GM12892 (cell line): ENCODE measurements at regions not wholly inside any gene's neighbourhood (a gene's known extent, or its start where the extent isn't known, plus 50 kb on each side); places are given as distances from the start of the nearest gene placed in this dataset.

ENCODE experiments used
- DNase-seq: peaks from one replicate; pipeline ENCODE4 v3.0.0; 2011; ENCODE audit not compliant: insufficient read length
- FAIRE-seq: peaks from 2 replicates; lab custom pipeline; 2011; peaks lifted over from hg19 to GRCh38; lab: Jason Lieb, UNC
- POLR2A ChIP-seq: IDR thresholded peaks from 2 replicates; pipeline ENCODE4 v1.6.1; 2011; ENCODE audit warnings: low read depth, low read length, control low read depth
- POLR2AphosphoS5 ChIP-seq: IDR thresholded peaks from 2 replicates; pipeline ENCODE4 v1.6.1; 2011; ENCODE audit warnings: low read depth, low read length, control low read depth
- TAF1 ChIP-seq: IDR thresholded peaks from 2 replicates; pipeline ENCODE4 v1.6.1; 2011; ENCODE audit warnings: low read depth, mild to moderate bottlenecking, control low read depth, low read length, borderline replicate concordance

DNA sequence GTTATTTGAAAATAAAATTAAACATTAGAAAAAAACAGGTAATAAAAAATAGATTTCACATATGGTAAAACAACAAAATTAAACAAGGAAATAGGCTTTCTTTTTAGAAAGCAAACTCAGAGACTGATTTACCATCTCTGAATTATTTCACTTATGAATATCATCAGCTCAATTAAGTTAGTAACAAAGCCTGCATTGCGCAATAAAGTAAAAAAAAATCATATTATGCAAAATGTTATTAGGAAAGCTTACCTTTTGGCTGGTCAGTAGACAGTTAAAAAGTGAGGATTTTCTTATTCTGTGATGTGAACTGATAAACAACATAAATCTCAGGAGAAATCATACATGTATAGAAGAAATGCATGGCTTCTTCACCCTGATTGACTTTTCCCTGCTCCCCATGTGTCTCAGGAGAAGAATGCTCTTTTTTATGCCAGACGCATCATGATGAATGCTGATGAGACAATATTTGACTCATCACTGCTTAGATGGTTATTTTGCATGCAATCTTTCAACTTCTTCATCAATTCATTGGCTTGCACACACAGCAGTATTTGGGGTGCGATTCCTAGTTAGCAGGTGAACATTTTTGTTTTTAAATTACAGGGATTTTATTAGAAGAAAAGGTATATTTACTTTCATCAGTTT, 124.5 kb upstream of the USP15 start:
- FAIRE-seq = no peak
- TF ChIP-seq POLR2A (no peak), POLR2AphosphoS5 (no peak), TAF1 (no peak)
- DNase-seq = no peak

DNA sequence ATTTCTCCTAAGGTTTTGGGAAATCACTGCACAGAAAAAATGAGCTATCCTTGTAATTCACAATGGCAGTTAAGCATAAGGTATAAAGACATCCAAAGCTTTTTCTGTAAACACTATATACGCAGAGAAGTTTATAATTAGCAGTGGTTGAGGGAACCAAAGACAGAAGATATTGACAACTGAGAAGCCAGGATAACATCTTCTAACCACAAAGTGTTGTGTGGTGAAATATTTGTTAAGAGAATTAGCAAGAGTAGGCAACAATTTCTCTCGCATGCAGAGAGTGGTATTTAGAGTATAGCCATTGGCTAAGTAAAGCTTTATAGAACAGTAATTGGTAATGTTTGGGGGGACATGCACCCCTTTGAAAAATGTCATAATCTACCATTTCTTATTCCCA, 123.7 kb upstream of the USP15 start:
- DNase-seq = no peak
- no peak for FAIRE-seq
- TF ChIP-seq POLR2A (no peak), TAF1 (no peak), POLR2AphosphoS5 (no peak)

DNA sequence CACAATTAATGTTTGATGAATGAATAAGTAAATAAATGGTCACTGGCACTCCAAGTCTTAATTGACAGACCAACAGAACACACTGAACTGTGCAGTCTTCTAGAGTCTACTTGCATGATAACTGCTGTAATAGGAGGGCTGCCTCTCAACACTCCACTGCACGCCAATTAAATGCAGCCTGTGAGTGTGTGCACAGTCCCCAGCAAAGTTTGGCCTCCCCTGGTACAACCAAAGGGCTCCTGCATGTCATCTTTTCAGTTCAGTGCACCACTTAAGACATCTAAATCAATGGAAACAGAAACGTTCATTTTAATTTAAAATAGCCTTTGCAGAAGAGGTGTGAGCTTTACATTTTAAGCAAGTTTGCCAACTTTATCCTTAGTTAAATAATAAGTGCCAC, 121.7 kb upstream of the USP15 start:
- TF ChIP-seq TAF1 (no peak), POLR2AphosphoS5 (no peak), POLR2A (no peak)
- DNase-seq = no peak
- FAIRE-seq = no peak

DNA sequence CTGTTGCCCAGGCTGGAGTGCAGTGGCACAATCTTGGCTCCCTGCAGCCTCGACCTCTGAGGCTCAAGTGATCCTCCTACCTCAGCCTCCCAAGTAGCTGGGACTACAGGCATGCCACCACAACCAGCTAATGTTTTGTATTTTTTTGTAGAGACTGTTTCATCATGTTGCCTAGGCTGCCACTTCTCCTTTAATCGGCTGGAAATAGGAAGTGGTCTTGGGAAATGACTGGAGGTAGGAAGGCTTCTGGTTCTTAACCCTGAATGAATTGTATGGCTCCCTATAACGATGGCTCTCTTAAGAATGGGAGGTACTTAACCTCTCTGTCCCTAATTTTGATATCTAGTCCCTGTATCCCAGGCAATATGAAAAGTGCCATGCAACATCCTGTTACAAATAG, 113.9 kb upstream of the USP15 start:
- no peak for TF ChIP-seq TAF1
- no peak for TF ChIP-seq POLR2AphosphoS5
- no peak for TF ChIP-seq POLR2A
- DNase-seq (no peak), FAIRE-seq (no peak)

DNA sequence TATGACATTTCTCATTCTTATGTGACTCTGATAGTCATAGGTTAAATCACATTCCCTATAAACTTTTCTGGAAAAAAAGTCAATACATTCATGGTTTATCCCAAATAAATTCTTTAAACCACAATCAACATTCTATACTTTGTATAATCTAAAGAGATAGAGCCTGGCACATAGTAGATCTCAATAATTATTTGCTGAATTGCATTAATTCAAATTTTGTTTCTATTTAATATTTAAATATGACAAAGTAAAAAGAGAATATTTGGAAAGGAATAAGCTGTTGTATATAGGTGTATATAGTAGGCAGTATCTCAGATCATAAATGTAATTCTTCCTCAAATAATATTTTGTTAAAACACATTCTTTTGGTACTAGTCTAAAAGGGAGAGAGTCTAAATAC, 102.2 kb upstream of the USP15 start:
- DNase-seq (no peak), FAIRE-seq (no peak)
- TF ChIP-seq TAF1 = no peak
- TF ChIP-seq POLR2AphosphoS5 = no peak

DNA sequence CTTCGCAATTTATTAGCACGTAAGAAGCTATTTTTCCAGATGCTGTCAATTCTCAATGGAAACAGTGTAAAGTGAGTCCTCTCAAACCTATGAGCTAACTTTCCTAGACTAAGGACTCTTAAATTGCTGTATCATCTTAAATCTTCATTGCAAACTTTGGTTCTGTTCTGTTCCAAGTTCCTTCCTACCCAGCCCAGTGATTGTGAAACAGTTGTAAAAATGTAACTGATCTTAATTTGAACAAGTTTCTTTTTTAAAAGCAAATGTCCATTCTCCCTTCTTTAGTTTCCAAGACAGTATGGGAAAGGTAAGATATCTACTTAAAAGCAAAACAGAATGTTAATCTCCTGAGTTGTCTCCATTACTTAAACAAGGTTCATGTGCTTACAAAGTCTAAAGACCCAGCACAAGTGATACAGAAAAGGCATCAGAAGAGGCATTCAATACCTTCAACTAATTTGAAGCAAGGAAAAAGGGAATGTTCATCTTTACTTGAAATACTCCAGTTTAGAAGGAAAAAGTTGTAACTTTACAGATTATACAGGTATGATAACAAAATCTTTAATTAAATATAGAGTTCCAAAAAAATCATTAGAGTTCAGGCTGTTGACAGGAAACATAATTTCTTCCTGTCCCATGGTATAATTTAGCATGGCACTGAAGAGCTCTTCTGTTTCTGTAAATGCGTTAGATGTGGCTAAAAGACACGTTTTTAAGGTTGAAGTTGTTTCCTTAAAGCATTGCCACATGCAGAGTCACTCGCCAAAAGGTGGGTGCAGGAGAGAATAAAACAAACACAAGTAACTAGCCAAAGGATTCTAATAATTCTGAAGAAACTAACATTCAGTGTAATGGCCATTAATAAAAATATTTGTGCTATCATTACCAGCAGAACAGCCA, 101.5 kb upstream of the USP15 start:
- no peak for TF ChIP-seq POLR2AphosphoS5
- TF ChIP-seq POLR2A = no peak
- no peak for TF ChIP-seq TAF1
- FAIRE-seq (no peak), DNase-seq (no peak)

DNA sequence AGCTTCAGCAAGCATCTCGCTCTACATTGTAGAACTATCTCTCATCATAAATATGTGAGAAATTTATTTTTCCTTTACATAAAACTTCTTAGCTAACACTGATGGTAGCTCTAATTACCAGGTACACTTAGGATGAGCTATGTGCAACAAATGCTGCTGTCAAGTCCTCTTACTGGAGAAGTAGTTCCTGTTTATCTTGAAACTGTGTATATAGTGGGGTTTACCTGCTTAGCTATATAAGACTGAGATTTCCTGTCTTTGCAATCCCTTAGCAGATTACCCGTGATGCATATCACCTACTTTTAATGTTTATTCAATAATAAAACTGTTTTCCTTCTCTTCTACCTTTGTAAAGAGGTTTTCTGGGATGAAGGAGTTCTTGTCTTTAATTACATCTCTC, 98.0 kb upstream of the USP15 start:
- FAIRE-seq (no peak), DNase-seq (no peak)
- TF ChIP-seq POLR2A = no peak
- TF ChIP-seq POLR2AphosphoS5 = no peak

DNA sequence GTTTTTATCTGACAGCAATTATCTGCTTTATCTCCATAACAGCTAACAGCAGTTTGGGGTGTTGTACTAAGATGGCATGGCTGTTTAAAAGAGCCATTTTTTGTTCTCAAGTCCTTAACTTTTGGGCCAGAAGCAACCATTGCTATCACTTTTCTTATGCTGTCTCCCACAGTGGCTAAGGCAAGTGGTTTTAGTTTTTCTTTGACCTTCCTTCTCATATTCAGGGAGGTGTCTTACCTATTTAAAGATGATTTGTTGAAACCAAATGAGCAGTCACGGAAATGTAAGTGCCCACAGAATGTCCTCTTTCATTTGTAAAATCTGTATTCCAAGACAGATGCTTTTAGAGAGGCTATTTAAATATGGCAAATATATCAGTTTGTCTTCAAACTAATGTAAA, 96.8 kb upstream of the USP15 start:
- no peak for FAIRE-seq
- TF ChIP-seq POLR2A (no peak), TAF1 (no peak), POLR2AphosphoS5 (no peak)

DNA sequence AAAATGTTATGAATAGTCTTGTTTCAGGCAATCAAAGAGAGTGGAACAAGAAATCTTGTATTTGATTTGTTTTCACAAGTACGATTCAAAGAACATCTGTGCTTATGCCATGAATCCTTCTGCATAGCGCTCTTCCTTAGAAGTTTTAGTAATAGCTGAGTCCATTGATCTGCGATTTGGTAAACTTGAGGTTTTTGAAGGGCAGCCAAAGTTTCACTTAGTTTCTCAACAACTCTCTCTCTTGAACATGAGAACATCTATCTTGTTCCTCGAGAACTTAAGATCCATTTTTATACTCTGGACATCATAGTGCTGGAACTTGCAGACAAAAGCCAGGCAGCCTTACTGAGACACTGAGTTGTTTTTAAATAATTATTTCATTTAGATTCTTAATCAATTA, 96.2 kb upstream of the USP15 start:
- no peak for FAIRE-seq
- no peak for TF ChIP-seq POLR2AphosphoS5
- no peak for TF ChIP-seq POLR2A
- no peak for TF ChIP-seq TAF1
- no peak for DNase-seq

More for the DNA sequence above, 96.8 kb upstream of the USP15 start:
- no peak for DNase-seq

DNA sequence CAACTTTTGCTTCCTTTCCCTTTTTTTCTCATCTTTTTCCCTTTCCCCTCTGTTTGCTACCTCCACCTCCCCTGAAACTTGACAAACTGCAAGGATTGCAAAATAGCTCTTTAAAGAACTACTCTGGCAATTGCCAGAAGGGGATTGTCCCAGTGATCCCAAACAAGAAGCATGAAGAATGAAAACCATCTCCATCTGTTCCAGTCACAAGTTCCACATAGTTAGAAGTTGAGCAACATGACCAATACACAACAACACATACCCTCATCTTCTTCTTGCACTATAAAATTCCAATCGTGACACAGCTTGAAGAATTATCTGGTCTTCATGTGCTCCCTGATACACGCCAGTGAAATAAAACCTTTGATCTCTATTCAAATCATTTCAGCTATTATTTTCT, 93.7 kb upstream of the USP15 start:
- TF ChIP-seq POLR2AphosphoS5 (no peak), POLR2A (no peak)
- DNase-seq = no peak

DNA sequence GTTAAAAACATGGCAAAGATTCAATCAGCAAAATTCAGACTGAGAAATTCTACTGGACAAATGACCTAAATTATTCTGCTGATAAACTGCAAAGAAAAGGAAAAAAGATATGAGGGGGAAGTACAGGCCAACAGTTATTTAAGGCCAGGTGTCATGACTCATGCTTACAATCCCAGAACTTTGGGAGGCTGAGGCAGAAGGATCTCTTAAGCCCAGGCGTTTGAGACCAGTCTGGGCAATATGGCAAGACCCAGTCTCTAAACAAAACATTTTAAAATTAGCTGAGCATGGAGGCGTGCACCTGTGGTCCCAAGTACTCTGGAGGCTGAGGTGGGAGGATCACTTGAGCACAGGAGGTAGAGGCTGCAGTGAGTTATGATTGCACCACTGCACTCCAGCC, 91.8 kb upstream of the USP15 start:
- no peak for TF ChIP-seq POLR2AphosphoS5
- no peak for TF ChIP-seq TAF1
- no peak for TF ChIP-seq POLR2A
- DNase-seq = no peak
- FAIRE-seq = no peak

More for the DNA sequence above, 93.7 kb upstream of the USP15 start:
- no peak for FAIRE-seq

DNA sequence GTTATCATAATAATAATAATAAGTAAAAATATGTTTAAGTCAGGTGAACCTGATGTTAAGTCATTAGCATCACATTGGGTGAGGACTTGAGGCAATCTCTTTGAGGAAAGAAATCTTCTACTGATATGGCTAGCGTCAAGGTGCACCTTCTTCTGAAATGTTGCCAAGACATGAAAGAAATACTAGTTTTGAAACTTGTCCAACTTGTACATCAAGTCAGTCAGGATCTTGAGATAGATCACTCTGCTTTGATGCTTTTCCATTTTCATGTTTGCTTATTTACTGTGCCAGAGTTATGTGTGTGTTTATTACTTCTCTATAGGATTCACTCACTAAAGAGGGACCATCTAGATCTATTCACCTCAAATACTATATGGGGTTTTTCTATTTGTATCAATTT, 90.0 kb upstream of the USP15 start:
- FAIRE-seq (no peak), DNase-seq (no peak)
- no peak for TF ChIP-seq POLR2AphosphoS5
- TF ChIP-seq POLR2A = no peak
- no peak for TF ChIP-seq TAF1
